Rectal smooth muscle tissue (tissue), 1 donor: ENCODE measurements at regions not wholly inside any gene's neighbourhood (a gene's known extent, or its start where the extent isn't known, plus 50 kb on each side); places are given as distances from the start of the nearest gene placed in this dataset.
A peak's percentile ranks its signal among the peaks of the same experiment; 100 is the strongest.

Experiments used
- H3K27ac ChIP-seq: one replicate; pipeline ENCODE4 v1.7.0; 2013; ENCODE audit warnings: low read depth, low read length, inconsistent platforms
- H3K27me3 ChIP-seq: one replicate; pipeline ENCODE4 v1.7.0; 2013; ENCODE audit warnings: low read length; ENCODE audit not compliant: control insufficient read depth, insufficient read depth
- H3K36me3 ChIP-seq: one replicate; pipeline ENCODE4 v1.7.0; 2013; ENCODE audit warnings: low read length; ENCODE audit not compliant: control insufficient read depth, insufficient read depth
- H3K4me1 ChIP-seq: one replicate; pipeline ENCODE4 v1.7.0; 2013; ENCODE audit warnings: low read length; ENCODE audit not compliant: control insufficient read depth, insufficient read depth
- H3K4me3 ChIP-seq: one replicate; pipeline ENCODE4 v1.7.0; 2013; ENCODE audit warnings: low read length
- H3K9ac ChIP-seq: one replicate; pipeline ENCODE4 v1.7.0; 2013; ENCODE audit warnings: low read length

DNA sequence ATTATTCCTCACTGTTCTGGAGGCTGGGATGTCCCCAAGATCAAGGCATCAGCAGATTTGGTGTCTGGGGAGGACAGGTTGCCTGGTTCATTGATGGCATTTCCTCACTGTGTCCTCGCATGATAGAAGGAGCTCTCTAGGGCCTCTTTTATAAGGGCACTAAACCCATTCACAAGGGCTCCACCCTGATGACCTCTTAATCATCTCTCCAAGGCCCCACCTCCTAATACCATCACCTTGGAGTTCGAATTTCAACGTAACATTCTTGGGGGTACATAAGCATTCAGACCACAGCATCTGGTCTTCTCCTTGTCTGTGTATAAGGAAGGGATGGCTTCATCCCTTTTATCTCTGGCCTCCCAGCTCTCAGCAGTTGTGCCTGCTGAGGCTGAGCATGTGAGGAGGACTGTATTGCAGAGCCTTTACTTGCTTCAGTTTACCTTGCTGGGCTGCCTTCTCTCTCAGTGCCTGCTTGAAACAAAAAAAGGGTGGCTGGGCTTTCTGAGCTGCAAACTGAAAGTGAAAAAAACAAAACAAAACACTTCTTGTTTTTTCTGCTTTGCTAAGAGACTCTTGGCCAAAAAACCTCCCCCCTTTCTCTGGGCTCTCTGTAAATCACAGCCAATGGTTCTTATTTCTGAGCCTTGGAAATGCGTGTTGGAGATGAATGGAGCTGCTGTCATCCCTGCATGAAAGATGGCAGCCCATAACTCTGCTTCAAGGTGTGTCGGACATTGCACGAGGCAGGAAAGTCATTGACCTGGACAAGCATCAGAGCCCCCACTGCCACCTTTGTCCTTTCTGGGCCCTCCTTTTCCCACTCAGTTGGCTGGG lies 75.8 kb downstream of the RHOU start:
- peak overlapping the region; percentile 35 for H3K27ac ChIP-seq

DNA sequence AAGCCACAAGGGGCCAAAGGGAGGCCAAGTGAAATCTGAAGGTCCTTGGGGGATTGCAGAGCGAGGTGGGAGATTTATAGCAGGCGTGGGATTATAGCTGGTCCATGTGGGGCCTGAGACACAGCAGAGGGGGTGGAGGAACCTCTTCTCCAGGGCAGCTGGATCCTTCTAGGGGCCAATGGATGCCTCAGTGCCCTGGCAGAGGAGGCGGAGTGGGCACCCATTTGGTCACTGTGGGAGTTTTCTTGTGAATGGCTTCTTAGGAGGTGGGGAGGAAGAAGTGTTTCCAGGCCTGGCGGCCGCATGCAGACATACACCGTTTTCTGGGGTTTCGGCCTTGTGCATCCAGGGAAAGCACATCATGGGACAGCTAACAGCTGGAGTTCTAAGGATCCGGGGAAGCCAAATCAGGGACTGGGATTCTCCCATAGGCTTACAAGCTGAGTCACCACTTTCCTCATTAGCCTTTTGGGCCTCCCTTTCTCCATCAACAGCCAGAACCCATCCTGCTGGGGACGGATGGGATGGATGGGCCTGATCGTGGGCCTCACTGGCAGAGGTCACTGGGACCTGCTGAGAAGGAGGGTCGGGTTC lies 76.5 kb downstream of the RHOU start:
- Histone ChIP-seq H3K4me3 (no peak overlapping the region), H3K27me3 (no peaks in the 10 kb centered on the region), H3K9ac (no peak overlapping the region), H3K4me1 (no peaks in the 10 kb centered on the region), H3K36me3 (no peaks in the 10 kb centered on the region), H3K27ac (peak overlapping the region; percentile 35)

More for the DNA sequence above, 75.8 kb downstream of the RHOU start:
- Histone ChIP-seq H3K4me1 (no peaks in the 10 kb centered on the region), H3K27me3 (no peaks in the 10 kb centered on the region), H3K36me3 (no peaks in the 10 kb centered on the region), H3K4me3 (no peak overlapping the region), H3K9ac (no peak overlapping the region)

DNA sequence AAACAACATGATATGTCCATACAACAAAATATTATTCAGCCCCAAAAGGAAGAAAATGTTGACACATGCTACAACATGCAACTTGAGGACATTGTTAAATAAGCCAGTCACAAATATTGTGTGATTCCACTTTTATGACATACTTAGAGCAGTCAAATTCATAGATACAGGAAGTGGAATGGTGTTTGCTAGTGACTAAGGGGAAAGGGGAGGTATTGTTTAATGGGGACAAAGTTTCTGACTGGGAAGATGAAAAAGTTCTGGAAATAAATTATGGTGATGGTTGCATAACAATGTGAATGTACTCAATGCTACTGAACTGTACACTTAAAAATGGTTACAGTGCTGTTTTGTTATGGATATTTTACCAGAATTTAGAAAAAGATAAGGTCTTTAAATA lies 77.7 kb downstream of the RHOU start:
- no peak overlapping the region for H3K27ac ChIP-seq
- no peaks in the 10 kb centered on the region for H3K27me3 ChIP-seq
- H3K4me1 ChIP-seq = no peaks in the 10 kb centered on the region
- H3K4me3 ChIP-seq = no peak overlapping the region
- H3K9ac ChIP-seq = no peak overlapping the region
- no peaks in the 10 kb centered on the region for H3K36me3 ChIP-seq

DNA sequence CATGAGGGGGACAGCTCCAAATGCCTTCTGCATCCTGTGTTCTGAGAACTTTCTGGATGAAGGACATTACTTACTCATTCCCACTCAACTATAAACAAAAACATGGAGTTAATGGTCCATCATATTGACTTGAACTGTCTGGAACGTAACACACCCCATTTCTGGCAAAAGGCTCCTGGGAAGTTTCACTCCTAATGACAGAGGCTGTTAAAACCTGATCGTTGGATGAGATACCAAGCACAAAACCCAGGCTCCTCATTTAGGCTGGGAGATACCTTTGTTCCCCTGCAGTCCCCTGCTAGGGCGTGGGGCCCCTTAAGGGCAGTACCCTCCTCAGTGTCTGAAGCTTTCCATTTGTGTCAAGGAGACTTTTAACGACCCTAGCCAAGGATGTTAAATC lies 78.9 kb downstream of the RHOU start:
- Histone ChIP-seq H3K4me1 (no peaks in the 10 kb centered on the region), H3K27ac (no peak overlapping the region), H3K4me3 (no peak overlapping the region), H3K36me3 (no peaks in the 10 kb centered on the region), H3K27me3 (no peaks in the 10 kb centered on the region), H3K9ac (no peak overlapping the region)

DNA sequence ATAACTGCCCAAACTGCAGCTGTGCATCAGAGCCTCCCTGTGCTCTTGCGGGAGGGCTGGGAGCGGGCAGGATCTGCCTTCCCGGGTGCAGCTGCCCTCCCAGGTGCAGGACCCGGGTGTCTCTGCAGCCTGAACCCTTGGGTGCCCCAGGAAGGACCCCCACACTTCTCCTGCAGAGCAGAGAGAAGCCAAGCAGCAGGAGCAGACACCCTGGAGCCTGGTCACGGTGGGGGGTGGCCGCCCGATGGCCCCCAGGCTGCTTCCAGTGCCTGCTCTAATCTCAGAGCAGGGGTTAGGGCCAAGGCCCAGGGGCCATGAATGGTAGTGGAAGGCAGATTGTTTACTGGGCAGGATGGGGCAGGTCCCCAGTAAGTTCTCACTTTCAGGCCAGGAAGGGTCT lies 83.0 kb downstream of the RHOU start:
- Histone ChIP-seq H3K27me3 (no peaks in the 10 kb centered on the region), H3K27ac (no peak overlapping the region), H3K9ac (no peak overlapping the region), H3K36me3 (no peaks in the 10 kb centered on the region), H3K4me3 (no peak overlapping the region), H3K4me1 (no peaks in the 10 kb centered on the region)

DNA sequence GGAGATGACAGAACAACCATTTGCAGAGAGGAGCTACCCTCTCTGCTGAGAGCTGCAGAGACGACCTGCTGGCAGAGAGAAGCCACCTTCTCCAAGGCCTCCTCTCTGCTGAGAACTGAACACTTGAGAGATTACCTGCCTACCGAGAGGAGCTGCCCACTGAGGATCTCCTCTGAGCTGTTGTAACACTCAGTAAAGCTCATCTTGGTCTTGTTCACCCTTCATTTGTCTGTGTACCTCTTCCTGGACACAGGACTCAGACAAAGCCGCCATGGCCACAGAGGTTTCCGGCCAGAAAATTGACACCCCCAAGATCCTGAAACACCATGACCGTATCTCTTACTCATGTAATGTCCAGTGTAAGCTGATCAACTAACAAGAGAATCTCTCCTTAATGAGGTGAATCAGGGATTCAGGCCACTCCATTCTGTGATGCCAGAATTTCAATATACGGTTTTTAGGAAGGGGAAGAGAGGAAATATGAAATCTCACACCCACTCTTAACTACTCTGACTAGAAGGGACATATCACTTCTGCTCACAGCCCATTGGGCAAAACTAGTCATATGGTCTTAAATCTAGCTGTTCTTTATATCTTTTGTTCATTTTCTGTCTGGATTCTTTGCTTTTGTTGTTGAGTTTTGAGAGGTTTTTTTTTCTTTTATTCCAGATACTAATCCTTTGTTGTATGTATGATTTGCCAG lies 83.8 kb downstream of the RHOU start:
- no peaks in the 10 kb centered on the region for H3K4me1 ChIP-seq
- no peaks in the 10 kb centered on the region for H3K36me3 ChIP-seq
- no peak overlapping the region for H3K9ac ChIP-seq
- H3K27ac ChIP-seq = no peak overlapping the region
- H3K27me3 ChIP-seq = no peaks in the 10 kb centered on the region
- no peak overlapping the region for H3K4me3 ChIP-seq

DNA sequence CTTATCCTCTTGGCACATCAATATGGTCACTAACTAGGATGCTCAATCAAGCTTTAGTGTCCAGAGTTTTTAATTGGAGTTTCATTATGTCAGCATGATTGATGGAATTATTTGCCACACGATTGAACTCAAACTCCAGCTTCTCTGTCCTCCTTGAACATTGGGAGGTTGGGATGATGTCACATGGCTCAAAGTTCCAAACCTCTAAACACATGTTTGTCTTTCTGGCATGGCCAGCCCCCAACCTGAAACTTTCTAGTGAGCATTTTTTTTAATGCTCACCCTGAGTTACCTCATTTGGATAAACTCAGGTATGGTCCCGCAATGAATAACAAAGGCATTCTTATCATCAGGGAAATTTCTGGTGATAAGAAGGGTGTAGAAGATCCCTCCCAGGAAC lies 86.0 kb downstream of the RHOU start:
- Histone ChIP-seq H3K27ac (no peak overlapping the region), H3K4me1 (no peaks in the 10 kb centered on the region), H3K36me3 (no peaks in the 10 kb centered on the region), H3K9ac (no peak overlapping the region), H3K4me3 (no peak overlapping the region), H3K27me3 (no peaks in the 10 kb centered on the region)

DNA sequence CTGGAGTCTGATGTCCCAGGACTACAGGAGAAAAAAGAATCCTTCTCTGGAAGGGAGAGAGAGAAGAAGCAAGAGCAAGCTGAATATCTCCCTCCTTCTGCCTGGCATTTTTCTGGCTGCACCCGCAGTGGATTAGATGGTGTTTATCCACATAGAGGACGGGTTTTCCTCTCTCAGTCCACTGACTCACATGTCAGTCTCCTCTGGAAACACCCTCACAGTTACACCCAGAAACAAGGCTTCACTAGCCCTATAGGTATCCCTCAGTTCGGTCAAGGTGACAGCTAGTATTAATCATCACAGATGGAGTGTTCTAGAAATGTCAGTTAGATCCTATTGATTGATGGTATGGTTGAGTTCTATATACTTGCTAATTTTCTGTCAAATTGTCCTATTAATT lies 87.9 kb downstream of the RHOU start:
- no peak overlapping the region for H3K27ac ChIP-seq
- no peaks in the 10 kb centered on the region for H3K27me3 ChIP-seq
- no peaks in the 10 kb centered on the region for H3K36me3 ChIP-seq

DNA sequence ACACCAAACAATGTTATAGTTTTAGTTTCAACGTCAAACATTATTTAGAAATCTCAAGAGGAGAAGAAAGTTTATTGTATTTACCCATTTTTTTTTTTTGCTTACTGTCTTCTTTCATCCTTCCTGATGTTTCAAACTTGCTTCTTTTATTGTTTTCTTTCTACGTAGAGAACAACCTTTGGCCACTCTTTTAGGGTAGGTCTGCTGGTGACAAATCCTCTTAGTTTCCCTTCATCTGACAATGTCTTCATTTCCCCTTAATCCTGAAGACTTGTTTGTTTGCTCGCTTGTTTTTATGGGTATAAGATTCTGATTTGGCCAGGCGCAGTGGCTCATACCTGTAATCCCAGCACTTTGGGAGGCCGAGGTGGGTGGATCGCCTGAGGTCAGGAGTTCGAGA lies 89.1 kb downstream of the RHOU start:
- Histone ChIP-seq H3K36me3 (no peaks in the 10 kb centered on the region), H3K9ac (no peak overlapping the region), H3K27ac (no peak overlapping the region), H3K4me3 (no peak overlapping the region), H3K4me1 (no peaks in the 10 kb centered on the region), H3K27me3 (no peaks in the 10 kb centered on the region)

More for the DNA sequence above, 87.9 kb downstream of the RHOU start:
- no peaks in the 10 kb centered on the region for H3K4me1 ChIP-seq
- H3K9ac ChIP-seq = no peak overlapping the region
- H3K4me3 ChIP-seq = no peak overlapping the region

DNA sequence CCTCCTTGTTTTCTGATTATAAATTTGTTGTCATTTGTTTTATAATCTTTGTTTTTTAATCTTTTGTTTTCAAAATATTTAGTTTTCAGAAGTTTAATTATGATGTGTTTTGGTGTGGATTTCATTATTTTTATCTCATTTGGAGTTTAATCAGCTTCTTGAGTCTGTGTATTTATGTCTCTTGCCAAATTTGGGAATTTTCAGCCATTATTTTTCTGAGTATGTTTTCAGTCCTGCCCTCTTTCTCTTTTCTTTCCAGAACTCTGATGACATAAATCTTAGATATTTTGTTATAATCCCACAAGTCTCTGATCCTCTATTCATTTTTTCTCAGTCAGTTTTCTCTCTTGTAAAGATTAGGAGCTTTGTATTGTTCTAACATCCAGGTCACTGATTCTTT lies 89.8 kb downstream of the RHOU start:
- Histone ChIP-seq H3K27ac (no peak overlapping the region), H3K36me3 (no peaks in the 10 kb centered on the region), H3K4me3 (no peak overlapping the region), H3K27me3 (no peaks in the 10 kb centered on the region), H3K4me1 (no peaks in the 10 kb centered on the region), H3K9ac (no peak overlapping the region)

DNA sequence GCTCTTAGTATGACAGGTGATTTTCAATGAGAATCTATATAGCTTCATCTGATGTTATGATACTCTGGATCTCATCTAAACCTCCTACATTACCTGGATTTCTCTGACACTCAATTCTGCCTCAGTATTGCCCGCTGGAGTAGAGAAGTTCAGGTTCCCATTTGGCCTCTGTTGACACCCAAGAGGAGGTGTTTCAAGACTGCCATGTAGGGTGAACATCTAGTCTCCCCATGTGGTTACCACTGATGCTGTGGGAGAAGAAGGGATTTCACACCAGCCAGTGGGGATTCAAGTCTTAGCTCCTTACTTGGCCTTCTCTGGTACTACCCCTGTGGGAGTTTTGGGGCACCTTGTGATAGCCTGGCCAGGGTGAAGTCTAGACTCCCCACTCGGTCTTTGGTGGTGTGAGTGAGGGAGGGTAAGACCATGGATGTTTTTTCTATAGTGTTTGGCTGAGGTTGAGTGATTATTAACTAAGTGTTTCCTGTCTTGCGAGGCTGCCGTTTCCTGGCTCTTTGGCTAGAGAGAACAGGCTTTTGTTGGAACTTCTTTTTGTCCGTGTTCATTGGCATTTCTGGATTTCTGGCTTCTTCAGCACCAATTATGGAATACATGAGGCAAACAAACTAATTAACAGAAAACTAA lies 90.7 kb downstream of the RHOU start:
- Histone ChIP-seq H3K27me3 (no peaks in the 10 kb centered on the region), H3K36me3 (no peaks in the 10 kb centered on the region), H3K4me1 (peaks cover 4% of the 10 kb centered on the region), H3K27ac (no peak overlapping the region), H3K9ac (no peak overlapping the region), H3K4me3 (no peak overlapping the region)

DNA sequence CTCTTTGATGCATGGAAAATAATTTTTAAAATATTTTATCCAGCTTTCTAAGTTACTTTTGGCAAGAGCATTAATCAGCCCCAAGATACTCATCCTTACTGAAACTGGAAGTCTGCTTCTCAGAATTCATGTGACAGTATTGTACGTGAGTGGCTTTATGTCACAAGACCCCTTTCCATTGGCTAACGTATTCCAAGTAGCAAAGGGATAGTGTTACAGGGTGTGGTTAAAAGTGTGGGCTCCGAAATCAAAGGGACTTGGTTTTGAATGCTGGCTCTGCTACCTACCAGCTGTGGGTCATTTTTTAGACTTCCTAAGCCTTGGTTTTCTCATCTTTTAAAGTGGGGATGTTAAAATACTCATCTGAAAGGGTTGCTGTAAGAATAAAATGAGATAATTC lies 91.7 kb downstream of the RHOU start:
- Histone ChIP-seq H3K4me3 (no peak overlapping the region), H3K27ac (no peak overlapping the region), H3K27me3 (no peaks in the 10 kb centered on the region), H3K9ac (no peak overlapping the region), H3K4me1 (peaks cover 7% of the 10 kb centered on the region), H3K36me3 (no peaks in the 10 kb centered on the region)
